ENCODE measurements at regions not wholly inside any gene's neighbourhood (a gene's known extent, or its start where the extent isn't known, plus 50 kb on each side); places are given as distances from the start of the nearest gene placed in this dataset.

- TF ChIP-seq SP1 (IDR thresholded peaks at IDR 0.05), result no peak
- TF ChIP-seq HDGF (IDR thresholded peaks at IDR 0.05; ENCODE audit: borderline replicate concordance), result no peak
- no peak for TF ChIP-seq FOXK2 (IDR thresholded peaks at IDR 0.05)
- TF ChIP-seq FOXA1 (IDR thresholded peaks at IDR 0.05), result no peak
Observed at GRCh38 chr1:244968471-244968871, 104.1 kb upstream of the HNRNPU start.

Measured in HEK293T (cell line).